AG04450 (cell line): ENCODE measurements at regions not wholly inside any gene's neighbourhood (a gene's known extent, or its start where the extent isn't known, plus 50 kb on each side); places are given as distances from the start of the nearest gene placed in this dataset.
A peak's percentile ranks its signal among the peaks of the same experiment; 100 is the strongest.

Experiments
- CTCF ChIA-PET: fragments of 300-600, 350-600 bp; formaldehyde crosslinking; extraction: SDS; loops from one replicate; lab custom pipeline; 2022; ENCODE audit warnings: antibody characterized with exemption, inconsistent platforms; lab: Charles Lee
- POLR2A ChIA-PET: fragments of 350-600 bp; formaldehyde crosslinking; extraction: SDS; loops from one replicate; lab custom pipeline; 2021; ENCODE audit warnings: antibody characterized with exemption, inconsistent platforms; lab: Yijun Ruan, JAX
- DNase-seq: peaks from one replicate; pipeline ENCODE4 v3.0.0-alpha.2; 2011; ENCODE audit warnings: low read depth, low spot score
- H3K27ac ChIP-seq: one replicate; pipeline ENCODE4 v1.5.1; 2012; ENCODE audit warnings: low read depth, low read length, control low read depth
- H3K27me3 ChIP-seq: one replicate; pipeline ENCODE4 v1.6.0; 2012; ENCODE audit warnings: low read length; ENCODE audit not compliant: control insufficient read depth, insufficient read depth
- H3K4me3 ChIP-seq: 2 replicates; pipeline ENCODE4 v1.5.1; 2011; ENCODE audit warnings: mild to moderate bottlenecking, low read depth, low read length, control low read depth
- H3K9me3 ChIP-seq: 2 replicates; pipeline ENCODE4 v1.5.1; 2012; ENCODE audit warnings: low read length; ENCODE audit not compliant: control insufficient read depth, insufficient read depth
- CTCF ChIP-seq: IDR thresholded peaks from 2 replicates; pipeline ENCODE4 v1.5.1; 2011; ENCODE audit warnings: low read depth, low read length, control low read depth, inconsistent platforms

- no peaks in the 10 kb centered on the region for H3K27me3 ChIP-seq
- no peak for TF ChIP-seq CTCF
- DNase-seq, result no peak
- H3K27ac ChIP-seq, result no peak overlapping the region
- H3K4me3 ChIP-seq, result no peak overlapping the region
- POLR2A ChIA-PET, result no interaction called here
- CTCF ChIA-PET, result no interaction called here
- no peaks in the 10 kb centered on the region for H3K9me3 ChIP-seq
Measured at GRCh38 chr18:41226911-41227310, 728.1 kb upstream of the PIK3C3 start.

- Histone ChIP-seq H3K27me3 (no peaks in the 10 kb centered on the region), H3K4me3 (no peak overlapping the region), H3K9me3 (no peaks in the 10 kb centered on the region), H3K27ac (no peak overlapping the region)
- ChIA-PET CTCF (no interaction called here), POLR2A (no interaction called here)
- DNase-seq, result peak; percentile 6
- TF ChIP-seq CTCF, result no peak
Measured at GRCh38 chr18:41226186-41226585, 728.8 kb upstream of the PIK3C3 start.

- TF ChIP-seq CTCF, result no peak
- no peak for DNase-seq
- Histone ChIP-seq H3K27ac (no peak overlapping the region), H3K27me3 (no peaks in the 10 kb centered on the region), H3K9me3 (no peaks in the 10 kb centered on the region), H3K4me3 (no peak overlapping the region)
- POLR2A ChIA-PET, result no interaction called here
- CTCF ChIA-PET, result no interaction called here
Measured at GRCh38 chr18:41216341-41217003, 738.6 kb upstream of the PIK3C3 start.

- Histone ChIP-seq H3K27me3 (no peaks in the 10 kb centered on the region), H3K9me3 (no peaks in the 10 kb centered on the region), H3K4me3 (no peak overlapping the region), H3K27ac (no peak overlapping the region)
- TF ChIP-seq CTCF, result no peak
- CTCF ChIA-PET, result interaction anchor here (0.6 to 1.0 kb wide), 2 partner anchors 37 kb away, joined by 3 read pairs; no protein-coding TSS in a partner anchor
- no peak for DNase-seq
- POLR2A ChIA-PET, result no interaction called here
Measured at GRCh38 chr18:41207706-41208105, 747.3 kb upstream of the PIK3C3 start.

- no peak for TF ChIP-seq CTCF
- no peak overlapping the region for H3K4me3 ChIP-seq
- no peaks in the 10 kb centered on the region for H3K27me3 ChIP-seq
- ChIA-PET POLR2A (no interaction called here), CTCF (no interaction called here)
- DNase-seq, result no peak
- no peak overlapping the region for H3K27ac ChIP-seq
- H3K9me3 ChIP-seq, result no peaks in the 10 kb centered on the region
Measured at GRCh38 chr18:41206341-41206830, 748.6 kb upstream of the PIK3C3 start.
